Endodermal cell (in vitro differentiated cells): ENCODE measurements at regions not wholly inside any gene's neighbourhood (a gene's known extent, or its start where the extent isn't known, plus 50 kb on each side); places are given as distances from the start of the nearest gene placed in this dataset.
"Not testable (repeated sequence)": the region's sequence is repeated elsewhere in the genome, so short reads cannot be mapped to it uniquely, and the experiment has no call there.

ENCODE experiments used
- DNase-seq: peaks from one replicate; pipeline ENCODE4 v3.0.0-alpha.2; 2017
- H3K27ac ChIP-seq: 2 replicates; pipeline ENCODE4 v1.5.1; 2013; ENCODE audit warnings: mild to moderate bottlenecking, low read depth, low read length, moderate library complexity
- H3K27me3 ChIP-seq: 2 replicates; pipeline ENCODE4 v1.6.1; 2013; ENCODE audit warnings: mild to moderate bottlenecking, low read length, moderate library complexity; ENCODE audit not compliant: insufficient read depth, control insufficient read depth, poor library complexity, severe bottlenecking
- H3K36me3 ChIP-seq: 2 replicates; pipeline ENCODE4 v1.7.0; 2013; ENCODE audit warnings: mild to moderate bottlenecking, low read length, moderate library complexity; ENCODE audit not compliant: control insufficient read depth, insufficient read depth
- H3K4me1 ChIP-seq: one replicate; pipeline ENCODE4 v1.7.0; 2013; ENCODE audit warnings: low read length; ENCODE audit not compliant: control insufficient read depth, insufficient read depth
- H3K4me3 ChIP-seq: 2 replicates; pipeline ENCODE4 v1.5.1; 2013; ENCODE audit warnings: mild to moderate bottlenecking, low read length, moderate library complexity
- H3K9ac ChIP-seq: 2 replicates; pipeline ENCODE4 v1.6.1; 2013; ENCODE audit warnings: mild to moderate bottlenecking, low read length, moderate library complexity; ENCODE audit not compliant: poor library complexity, severe bottlenecking; ENCODE audit errors: extremely low read depth
- H3K9me3 ChIP-seq: 2 replicates; pipeline ENCODE4 v1.6.1; 2013; ENCODE audit warnings: mild to moderate bottlenecking, low read length, moderate library complexity; ENCODE audit not compliant: control insufficient read depth
- H3K27ac Mint-ChIP-seq: 2 replicates; pipeline ENCODE4 v1.8.0; 2020; ENCODE audit warnings: mixed read lengths
- H3K27me3 Mint-ChIP-seq: 2 replicates; pipeline ENCODE4 v1.8.0; 2021; ENCODE audit warnings: mild to moderate bottlenecking, mixed read lengths; ENCODE audit not compliant: insufficient read depth
- H3K36me3 Mint-ChIP-seq: 2 replicates; pipeline ENCODE4 v1.8.0; 2020; ENCODE audit warnings: low read depth, mixed read lengths
- H3K4me1 Mint-ChIP-seq: 2 replicates; pipeline ENCODE4 v1.8.0; 2020; ENCODE audit warnings: mixed read lengths
- H3K4me3 Mint-ChIP-seq: 2 replicates; pipeline ENCODE4 v1.8.0; 2020; ENCODE audit warnings: mild to moderate bottlenecking, moderate library complexity, mixed read lengths
- H3K9me3 Mint-ChIP-seq: 2 replicates; pipeline ENCODE4 v1.8.0; 2020; ENCODE audit warnings: mild to moderate bottlenecking, mixed read lengths
- whole genome bisulfite sequencing, 2 experiments: methylation state at CpG; one replicate each; pipeline versions ENCODE4 v1.1.5 to v1.1.7; 2013; ENCODE audit warnings: missing lambda C conversion rate in 2 of 2, mixed read lengths in 1 of 2; ENCODE audit not compliant: insufficient coverage in 1 of 2, insufficient read length in 1 of 2; 5-methylcytosine and 5-hydroxymethylcytosine counted together
- TF ChIP-seq, protein P1 (sequence below): fragments of 200-600 bp; sonication (generic); conservative IDR thresholded peaks from 2 replicates; pipeline ENCODE4 v1.5.0; 2021; ENCODE audit warnings: antibody characterized with exemption, mild to moderate bottlenecking

DNA sequence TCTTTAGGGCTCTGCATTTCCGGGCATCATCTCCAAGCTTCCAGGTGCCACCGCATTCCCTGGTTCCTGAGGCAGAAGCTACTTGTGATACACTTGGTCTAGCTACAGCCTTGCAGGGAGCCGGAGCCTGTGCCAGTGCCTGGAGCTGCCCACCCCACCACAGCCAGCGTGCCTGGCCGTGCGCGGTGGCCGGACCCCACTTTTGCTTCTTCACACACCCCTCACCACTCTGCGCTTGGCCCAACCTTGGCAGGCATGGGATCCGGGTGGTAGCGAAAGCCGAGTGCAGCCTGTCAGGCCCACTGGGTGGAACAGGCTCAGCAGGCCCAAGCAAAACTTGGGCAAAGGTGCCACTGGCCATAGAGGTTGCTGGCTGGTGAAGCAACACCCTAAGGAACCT lies 823.7 kb downstream of the GLUD2 start:
- Histone ChIP-seq H3K9me3 (no peaks in the 10 kb centered on the region), H3K27me3 (no peaks in the 10 kb centered on the region), H3K4me1 (no peaks in the 10 kb centered on the region), H3K36me3 (no peaks in the 10 kb centered on the region), H3K4me3 (no peak overlapping the region), H3K9ac (no peak overlapping the region), H3K27ac (no peak overlapping the region)
- no peaks in the 10 kb centered on the region for H3K27me3 Mint-ChIP-seq
- WGBS, 2 experiments = 93% methylated on average over 11 of the region's 12 CpGs; no CpG with 5 or more reads in 1 of the 2 experiments
- no peaks in the 10 kb centered on the region for H3K4me1 Mint-ChIP-seq
- TF ChIP-seq, protein P1, sequence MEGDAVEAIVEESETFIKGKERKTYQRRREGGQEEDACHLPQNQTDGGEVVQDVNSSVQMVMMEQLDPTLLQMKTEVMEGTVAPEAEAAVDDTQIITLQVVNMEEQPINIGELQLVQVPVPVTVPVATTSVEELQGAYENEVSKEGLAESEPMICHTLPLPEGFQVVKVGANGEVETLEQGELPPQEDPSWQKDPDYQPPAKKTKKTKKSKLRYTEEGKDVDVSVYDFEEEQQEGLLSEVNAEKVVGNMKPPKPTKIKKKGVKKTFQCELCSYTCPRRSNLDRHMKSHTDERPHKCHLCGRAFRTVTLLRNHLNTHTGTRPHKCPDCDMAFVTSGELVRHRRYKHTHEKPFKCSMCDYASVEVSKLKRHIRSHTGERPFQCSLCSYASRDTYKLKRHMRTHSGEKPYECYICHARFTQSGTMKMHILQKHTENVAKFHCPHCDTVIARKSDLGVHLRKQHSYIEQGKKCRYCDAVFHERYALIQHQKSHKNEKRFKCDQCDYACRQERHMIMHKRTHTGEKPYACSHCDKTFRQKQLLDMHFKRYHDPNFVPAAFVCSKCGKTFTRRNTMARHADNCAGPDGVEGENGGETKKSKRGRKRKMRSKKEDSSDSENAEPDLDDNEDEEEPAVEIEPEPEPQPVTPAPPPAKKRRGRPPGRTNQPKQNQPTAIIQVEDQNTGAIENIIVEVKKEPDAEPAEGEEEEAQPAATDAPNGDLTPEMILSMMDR = no peak
- no peak overlapping the region for H3K27ac Mint-ChIP-seq
- H3K4me3 Mint-ChIP-seq = no peak overlapping the region
- peaks cover 37% of the 10 kb centered on the region for H3K9me3 Mint-ChIP-seq
- H3K36me3 Mint-ChIP-seq = no peaks in the 10 kb centered on the region
- DNase-seq = no peak

DNA sequence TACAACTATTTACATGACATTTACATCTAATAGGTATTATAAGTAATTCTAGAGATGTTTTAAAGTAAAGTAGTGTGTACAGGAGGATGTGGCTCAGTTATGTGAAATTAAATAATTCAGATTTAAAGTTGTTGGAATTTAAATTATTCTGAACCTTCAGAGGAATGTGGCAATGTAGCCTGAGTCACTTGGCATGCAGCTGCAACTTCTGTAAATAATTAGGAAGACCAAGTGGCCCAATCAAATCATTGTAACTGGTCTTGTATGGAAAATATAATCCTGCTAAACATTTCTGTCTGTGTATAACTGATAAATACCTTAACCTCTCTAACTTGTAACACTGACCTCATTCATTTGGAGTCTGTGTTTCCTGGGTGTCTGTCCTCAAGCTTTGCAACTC lies 828.9 kb downstream of the GLUD2 start:
- no peaks in the 10 kb centered on the region for H3K36me3 Mint-ChIP-seq
- H3K27ac Mint-ChIP-seq = no peak overlapping the region
- Histone ChIP-seq H3K27ac (no peak overlapping the region), H3K27me3 (no peaks in the 10 kb centered on the region), H3K9ac (no peak overlapping the region), H3K4me1 (no peaks in the 10 kb centered on the region), H3K36me3 (no peaks in the 10 kb centered on the region), H3K9me3 (no peaks in the 10 kb centered on the region), H3K4me3 (no peak overlapping the region)
- H3K4me1 Mint-ChIP-seq = no peaks in the 10 kb centered on the region
- DNase-seq = no peak
- TF ChIP-seq, protein P1 = no peak
- H3K4me3 Mint-ChIP-seq = no peak overlapping the region
- peaks cover 36% of the 10 kb centered on the region for H3K9me3 Mint-ChIP-seq
- no peaks in the 10 kb centered on the region for H3K27me3 Mint-ChIP-seq

DNA sequence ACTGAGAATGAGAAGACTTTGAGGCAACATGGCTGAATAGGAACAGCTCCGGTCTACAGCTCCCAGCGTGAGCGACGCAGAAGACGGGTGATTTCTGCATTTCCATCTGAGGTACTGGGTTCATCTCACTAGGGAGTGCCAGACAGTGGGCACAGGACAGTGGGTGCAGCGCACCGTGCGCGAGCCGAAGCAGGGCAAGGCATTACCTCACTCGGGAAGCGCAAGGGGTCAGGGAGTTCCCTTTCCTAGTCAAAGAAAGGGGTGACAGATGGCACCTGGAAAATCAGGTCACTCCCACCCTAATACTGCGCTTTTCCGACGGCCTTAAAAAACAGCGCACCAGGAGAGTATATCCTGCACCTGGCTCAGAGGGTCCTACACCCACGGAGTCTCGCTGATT lies 829.9 kb downstream of the GLUD2 start:
- H3K27me3 ChIP-seq, H3K4me1 Mint-ChIP-seq, H3K9me3 ChIP-seq, H3K4me3 ChIP-seq, H3K36me3 Mint-ChIP-seq, DNase-seq, H3K9ac ChIP-seq, H3K27ac Mint-ChIP-seq, H3K36me3 ChIP-seq, H3K27me3 Mint-ChIP-seq, H3K4me1 ChIP-seq, H3K4me3 Mint-ChIP-seq, H3K27ac ChIP-seq: not testable (repeated sequence)
- H3K9me3 Mint-ChIP-seq = peaks cover 31% of the 10 kb centered on the region
- 99% methylated on average over 11 of the region's 18 CpGs; no CpG with 5 or more reads in 1 of the 2 experiments for WGBS, 2 experiments

DNA sequence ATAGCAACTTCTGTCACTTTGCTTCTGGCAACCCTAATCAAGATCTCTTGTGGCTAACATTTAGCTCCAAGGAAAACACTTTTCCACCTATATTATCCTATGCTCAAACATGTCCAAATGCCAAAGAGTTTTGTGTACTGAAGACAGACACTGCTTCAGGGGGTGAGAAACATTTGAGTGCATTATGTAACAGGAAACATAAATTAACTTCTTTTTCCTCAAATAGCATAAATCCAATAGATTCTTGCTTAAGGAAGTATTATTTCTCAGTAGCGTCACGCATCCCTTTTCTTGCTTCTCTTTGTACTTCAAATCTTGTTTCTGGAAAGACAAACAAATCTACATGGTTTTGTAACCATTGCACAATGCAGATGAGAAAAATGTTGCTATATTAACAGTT lies 839.1 kb downstream of the GLUD2 start:
- H3K27me3 Mint-ChIP-seq = no peaks in the 10 kb centered on the region
- WGBS, 2 experiments = 100% methylated on average over 2 of the region's 2 CpGs; no CpG with 5 or more reads in 1 of the 2 experiments

More for the DNA sequence above, 839.1 kb downstream of the GLUD2 start:
- Mint-ChIP-seq H3K36me3 (peaks cover 6% of the 10 kb centered on the region), H3K9me3 (peaks cover 37% of the 10 kb centered on the region), H3K4me1 (no peaks in the 10 kb centered on the region), H3K4me3 (no peak overlapping the region), H3K27ac (no peak overlapping the region)
- Histone ChIP-seq H3K4me1 (no peaks in the 10 kb centered on the region), H3K9me3 (no peaks in the 10 kb centered on the region), H3K36me3 (no peaks in the 10 kb centered on the region), H3K27ac (no peak overlapping the region), H3K27me3 (no peaks in the 10 kb centered on the region), H3K4me3 (no peak overlapping the region), H3K9ac (no peak overlapping the region)
- TF ChIP-seq, protein P1 = no peak
- DNase-seq = no peak
